ENCODE measurements at regions not wholly inside any gene's neighbourhood (a gene's known extent, or its start where the extent isn't known, plus 50 kb on each side); places are given as distances from the start of the nearest gene placed in this dataset.

GRCh38 chr14:86613126-86613525, 1083.2 kb downstream of the FLRT2 start:
- Histone ChIP-seq H3F3A (ENCODE audit: insufficient read depth, low read length, poor library complexity, severe bottlenecking) (no peaks in the 10 kb centered on the region), H3K79me2 (replicated peaks; ENCODE audit: insufficient read depth, low read length) (no peaks in the 10 kb centered on the region), H3K27ac (ENCODE audit: low read length) (no peak overlapping the region), H2AFZ (ENCODE audit: low read depth, low read length) (no peak overlapping the region), H3K9ac (ENCODE audit: low read length) (no peak overlapping the region), H3K9me2 (ENCODE audit: insufficient read depth, low read length) (no peaks in the 10 kb centered on the region), H3K9me3 (ENCODE audit: low read length) (no peaks in the 10 kb centered on the region), H4K20me1 (ENCODE audit: insufficient read depth) (no peaks in the 10 kb centered on the region), H3K27me3 (ENCODE audit: insufficient read depth, low read depth, low read length) (no peaks in the 10 kb centered on the region), H3K4me3 (ENCODE audit: low read length) (no peak overlapping the region), H3K36me3 (ENCODE audit: insufficient read depth, low read length) (no peaks in the 10 kb centered on the region), H3K4me2 (ENCODE audit: low read length) (no peak overlapping the region)
- TF ChIP-seq SMC3 (conservative IDR thresholded peaks at IDR 0.05; ENCODE audit: poor library complexity), result no peak
- no peak for TF ChIP-seq EZH2 (IDR thresholded peaks at IDR 0.05; ENCODE audit: borderline replicate concordance, insufficient read depth, low read length, poor library complexity, severe bottlenecking)
- TF ChIP-seq, protein P1, sequence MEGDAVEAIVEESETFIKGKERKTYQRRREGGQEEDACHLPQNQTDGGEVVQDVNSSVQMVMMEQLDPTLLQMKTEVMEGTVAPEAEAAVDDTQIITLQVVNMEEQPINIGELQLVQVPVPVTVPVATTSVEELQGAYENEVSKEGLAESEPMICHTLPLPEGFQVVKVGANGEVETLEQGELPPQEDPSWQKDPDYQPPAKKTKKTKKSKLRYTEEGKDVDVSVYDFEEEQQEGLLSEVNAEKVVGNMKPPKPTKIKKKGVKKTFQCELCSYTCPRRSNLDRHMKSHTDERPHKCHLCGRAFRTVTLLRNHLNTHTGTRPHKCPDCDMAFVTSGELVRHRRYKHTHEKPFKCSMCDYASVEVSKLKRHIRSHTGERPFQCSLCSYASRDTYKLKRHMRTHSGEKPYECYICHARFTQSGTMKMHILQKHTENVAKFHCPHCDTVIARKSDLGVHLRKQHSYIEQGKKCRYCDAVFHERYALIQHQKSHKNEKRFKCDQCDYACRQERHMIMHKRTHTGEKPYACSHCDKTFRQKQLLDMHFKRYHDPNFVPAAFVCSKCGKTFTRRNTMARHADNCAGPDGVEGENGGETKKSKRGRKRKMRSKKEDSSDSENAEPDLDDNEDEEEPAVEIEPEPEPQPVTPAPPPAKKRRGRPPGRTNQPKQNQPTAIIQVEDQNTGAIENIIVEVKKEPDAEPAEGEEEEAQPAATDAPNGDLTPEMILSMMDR (IDR thresholded peaks at IDR 0.05; ENCODE audit: poor library complexity, severe bottlenecking), result no peak
- no peak for TF ChIP-seq MXI1 (conservative IDR thresholded peaks at IDR 0.05; ENCODE audit: poor library complexity, severe bottlenecking)

DNA sequence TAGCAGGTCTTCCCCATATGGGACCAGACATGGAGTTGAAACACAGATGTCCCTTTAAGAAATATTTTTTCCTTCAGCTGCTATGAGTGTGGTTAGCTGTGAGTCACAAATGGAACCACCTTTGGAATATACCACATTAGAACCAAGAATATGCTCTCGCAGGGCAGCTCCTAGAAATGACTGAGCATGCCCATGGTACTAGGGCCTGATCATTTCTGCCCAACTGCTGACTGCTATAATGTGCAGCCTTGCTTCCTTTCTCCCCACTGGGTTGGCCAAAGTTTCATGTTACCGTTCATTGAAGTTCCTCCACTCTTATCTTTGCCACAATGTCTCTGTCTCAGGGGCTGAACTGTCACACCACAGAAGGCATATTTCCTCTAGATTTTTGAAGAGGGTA, 1074.6 kb downstream of the FLRT2 start:
- no peak overlapping the region for H3K4me3 ChIP-seq (ENCODE audit: low read length)
- H3K36me3 ChIP-seq (ENCODE audit: insufficient read depth, low read length), result no peaks in the 10 kb centered on the region
- no peaks in the 10 kb centered on the region for H3F3A ChIP-seq (ENCODE audit: insufficient read depth, low read length, poor library complexity, severe bottlenecking)
- no peaks in the 10 kb centered on the region for H3K9me3 ChIP-seq (ENCODE audit: low read length)
- no peaks in the 10 kb centered on the region for H4K20me1 ChIP-seq (ENCODE audit: insufficient read depth)
- no peak overlapping the region for H3K4me2 ChIP-seq (ENCODE audit: low read length)
- H2AFZ ChIP-seq (ENCODE audit: low read depth, low read length), result no peak overlapping the region
- no peaks in the 10 kb centered on the region for H3K9me2 ChIP-seq (ENCODE audit: insufficient read depth, low read length)
- no peaks in the 10 kb centered on the region for H3K79me2 ChIP-seq (replicated peaks; ENCODE audit: insufficient read depth, low read length)
- TF ChIP-seq, protein P1 (IDR thresholded peaks at IDR 0.05; ENCODE audit: poor library complexity, severe bottlenecking), result no peak
- TF ChIP-seq, protein P2, sequence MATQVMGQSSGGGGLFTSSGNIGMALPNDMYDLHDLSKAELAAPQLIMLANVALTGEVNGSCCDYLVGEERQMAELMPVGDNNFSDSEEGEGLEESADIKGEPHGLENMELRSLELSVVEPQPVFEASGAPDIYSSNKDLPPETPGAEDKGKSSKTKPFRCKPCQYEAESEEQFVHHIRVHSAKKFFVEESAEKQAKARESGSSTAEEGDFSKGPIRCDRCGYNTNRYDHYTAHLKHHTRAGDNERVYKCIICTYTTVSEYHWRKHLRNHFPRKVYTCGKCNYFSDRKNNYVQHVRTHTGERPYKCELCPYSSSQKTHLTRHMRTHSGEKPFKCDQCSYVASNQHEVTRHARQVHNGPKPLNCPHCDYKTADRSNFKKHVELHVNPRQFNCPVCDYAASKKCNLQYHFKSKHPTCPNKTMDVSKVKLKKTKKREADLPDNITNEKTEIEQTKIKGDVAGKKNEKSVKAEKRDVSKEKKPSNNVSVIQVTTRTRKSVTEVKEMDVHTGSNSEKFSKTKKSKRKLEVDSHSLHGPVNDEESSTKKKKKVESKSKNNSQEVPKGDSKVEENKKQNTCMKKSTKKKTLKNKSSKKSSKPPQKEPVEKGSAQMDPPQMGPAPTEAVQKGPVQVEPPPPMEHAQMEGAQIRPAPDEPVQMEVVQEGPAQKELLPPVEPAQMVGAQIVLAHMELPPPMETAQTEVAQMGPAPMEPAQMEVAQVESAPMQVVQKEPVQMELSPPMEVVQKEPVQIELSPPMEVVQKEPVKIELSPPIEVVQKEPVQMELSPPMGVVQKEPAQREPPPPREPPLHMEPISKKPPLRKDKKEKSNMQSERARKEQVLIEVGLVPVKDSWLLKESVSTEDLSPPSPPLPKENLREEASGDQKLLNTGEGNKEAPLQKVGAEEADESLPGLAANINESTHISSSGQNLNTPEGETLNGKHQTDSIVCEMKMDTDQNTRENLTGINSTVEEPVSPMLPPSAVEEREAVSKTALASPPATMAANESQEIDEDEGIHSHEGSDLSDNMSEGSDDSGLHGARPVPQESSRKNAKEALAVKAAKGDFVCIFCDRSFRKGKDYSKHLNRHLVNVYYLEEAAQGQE (IDR thresholded peaks at IDR 0.05; ENCODE audit: borderline replicate concordance), result no peak
- TF ChIP-seq MXI1 (conservative IDR thresholded peaks at IDR 0.05; ENCODE audit: poor library complexity, severe bottlenecking) (no peak), RAD21 (conservative IDR thresholded peaks at IDR 0.05) (no peak), EP300 (conservative IDR thresholded peaks at IDR 0.05; ENCODE audit: poor library complexity, severe bottlenecking) (no peak), TAF1 (IDR thresholded peaks at IDR 0.05; ENCODE audit: low read depth) (no peak), EZH2 (IDR thresholded peaks at IDR 0.05; ENCODE audit: borderline replicate concordance, insufficient read depth, low read length, poor library complexity, severe bottlenecking) (no peak), POLR2AphosphoS5 (IDR thresholded peaks at IDR 0.05) (no peak), SMC3 (conservative IDR thresholded peaks at IDR 0.05; ENCODE audit: poor library complexity) (no peak)
- no peaks in the 10 kb centered on the region for H3K27me3 ChIP-seq (ENCODE audit: insufficient read depth, low read depth, low read length)
- no peak overlapping the region for H3K9ac ChIP-seq (ENCODE audit: low read length)
- H3K27ac ChIP-seq (ENCODE audit: low read length), result no peak overlapping the region
